Frontal cortex (tissue), 3 donors: ENCODE measurements at regions not wholly inside any gene's neighbourhood (a gene's known extent, or its start where the extent isn't known, plus 50 kb on each side); places are given as distances from the start of the nearest gene placed in this dataset.

Experiments
- DNase-seq, 2 donors: peaks; one replicate each; pipeline ENCODE4 v3.0.0; 2012; ENCODE audit warnings: low spot score in 2 of 2
- FAIRE-seq: peaks from 2 replicates; lab custom pipeline; 2012; peaks lifted over from hg19 to GRCh38; lab: Jason Lieb, UNC
- donor health status: control.
- donor health status: control.
- donor health status: control.

DNA sequence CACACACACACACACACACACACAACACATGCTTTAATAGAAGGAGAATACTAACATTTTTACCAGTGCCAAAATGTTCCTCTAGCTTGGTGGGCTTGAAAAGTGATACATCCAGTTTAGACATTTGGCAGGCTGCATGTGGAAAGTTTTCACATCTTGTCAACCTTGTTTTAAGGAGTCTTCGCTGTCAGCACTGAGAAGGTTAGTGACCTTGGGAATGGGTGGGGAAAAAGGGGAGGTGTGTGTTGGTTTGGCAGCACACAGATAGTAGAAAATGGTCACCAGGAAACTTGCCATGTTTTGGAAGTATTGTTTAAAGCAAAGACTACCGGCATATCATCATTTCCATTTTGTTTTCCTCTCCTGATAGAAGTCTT, 346.5 kb upstream of the ADAMTSL1 start:
- no peak for DNase-seq
- no peak for FAIRE-seq

DNA sequence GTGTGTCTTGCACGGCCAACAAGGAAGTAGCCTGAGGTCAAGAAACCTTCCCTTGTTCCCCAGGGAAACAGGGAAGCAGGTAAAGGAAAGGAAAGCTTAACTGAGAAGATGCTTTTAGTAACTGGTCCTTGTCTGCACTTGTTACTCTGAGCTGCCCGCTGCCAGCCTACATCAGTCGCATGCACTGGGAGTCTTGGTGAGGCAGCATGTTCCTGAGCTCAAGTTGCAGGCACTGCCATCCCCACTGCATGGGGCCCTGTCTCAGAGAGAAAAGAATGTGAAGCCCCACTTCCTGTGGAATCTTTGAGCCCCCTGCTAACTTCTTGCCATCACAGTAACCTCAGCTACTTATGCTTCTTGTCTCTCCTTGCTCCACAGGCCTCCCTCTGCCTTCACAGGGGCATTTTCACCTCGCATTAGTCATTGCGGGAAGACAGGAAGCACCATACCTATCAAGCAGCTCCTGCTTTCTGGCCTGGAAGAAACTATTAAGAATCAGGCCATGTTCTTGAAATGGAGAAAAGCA, 344.1 kb upstream of the ADAMTSL1 start:
- FAIRE-seq: no peak
- DNase-seq: no peak

DNA sequence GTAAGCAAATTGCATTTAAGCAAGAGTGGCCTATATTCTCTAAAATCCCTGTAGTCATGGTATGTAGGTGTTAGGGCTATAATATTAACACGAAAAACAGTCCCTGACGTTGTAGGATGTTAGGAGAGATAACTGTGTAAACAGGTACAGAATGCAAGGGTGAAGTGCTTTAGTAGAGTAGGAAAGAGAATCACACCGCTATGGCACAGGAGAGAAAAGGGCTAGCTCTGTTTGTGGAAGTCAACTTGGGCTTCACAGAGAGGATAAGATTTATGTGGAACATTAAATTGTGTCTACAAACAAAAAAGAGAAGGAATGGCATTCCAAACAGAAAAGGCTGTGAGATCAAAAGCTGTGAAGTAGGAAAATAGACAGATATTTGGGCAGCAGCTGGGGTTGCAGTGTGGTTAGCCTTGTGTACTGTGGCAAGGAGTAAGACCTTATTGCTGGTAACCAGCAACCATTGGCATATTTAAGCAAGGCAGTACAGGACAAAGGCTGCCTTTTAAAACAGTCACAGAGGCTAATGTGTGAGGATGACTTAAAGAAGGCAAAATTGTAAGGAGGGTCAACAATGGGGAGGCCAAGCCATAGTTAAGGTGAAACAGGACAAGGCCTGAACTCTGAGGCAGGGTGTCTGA, 337.5 kb upstream of the ADAMTSL1 start:
- FAIRE-seq: no peak
- no peak for DNase-seq

DNA sequence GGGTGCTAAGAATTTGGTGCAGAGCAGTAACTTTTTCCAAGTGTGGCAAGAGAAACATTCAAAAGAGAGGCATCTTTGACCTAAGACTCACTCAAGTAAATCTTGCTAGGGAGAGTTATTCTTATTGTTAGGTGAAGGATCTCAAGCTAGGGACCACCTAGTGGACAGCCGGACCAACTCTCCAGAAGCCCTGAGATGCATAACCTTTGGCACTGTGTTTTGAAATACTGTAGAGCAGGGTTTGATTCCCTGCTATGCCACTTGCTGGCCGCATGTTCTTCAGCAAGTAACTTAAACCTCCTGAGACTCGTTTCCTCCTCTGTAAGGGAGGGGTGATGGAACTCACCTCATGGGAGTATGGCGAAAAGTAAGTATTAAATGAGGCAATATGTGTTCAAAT, 336.1 kb upstream of the ADAMTSL1 start:
- no peak for DNase-seq
- no peak for FAIRE-seq

DNA sequence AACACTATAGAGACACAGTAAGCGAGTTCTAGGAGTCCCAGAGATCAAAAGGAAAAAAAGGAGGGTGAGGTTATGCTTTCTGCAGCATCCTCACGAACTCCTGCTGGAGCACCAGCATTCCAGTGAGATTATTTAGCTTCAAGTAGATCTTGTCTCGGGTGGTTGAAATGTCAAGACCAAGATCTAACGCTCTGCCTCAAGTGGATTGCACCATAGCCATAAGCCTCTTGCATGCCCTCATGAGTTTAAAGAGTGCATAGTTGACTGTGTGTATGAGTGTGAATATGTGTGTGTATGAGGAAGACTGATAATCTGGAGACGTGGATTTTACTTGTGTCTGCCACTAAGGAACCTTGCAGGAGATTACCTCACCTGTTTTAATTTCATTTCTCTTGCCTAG, 335.3 kb upstream of the ADAMTSL1 start:
- FAIRE-seq: no peak
- no peak for DNase-seq

DNA sequence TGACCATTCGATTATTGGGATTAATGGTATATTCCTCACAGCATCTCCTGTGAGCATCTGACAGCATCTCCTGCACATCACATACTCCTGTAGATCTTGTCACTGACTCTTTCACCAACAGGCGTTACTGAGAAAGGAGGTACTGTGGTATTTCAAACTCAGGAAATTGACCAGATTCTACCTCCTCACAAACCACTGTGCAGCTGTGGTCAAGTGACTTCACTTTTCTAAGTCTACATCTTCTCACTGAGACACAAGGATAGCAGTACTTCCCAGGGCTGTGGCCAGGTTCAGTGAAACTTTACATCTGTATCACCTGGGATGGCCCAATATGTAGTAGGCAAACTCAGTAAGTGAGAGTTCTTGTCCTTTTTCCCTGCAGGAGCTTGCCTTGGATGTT, 332.3 kb upstream of the ADAMTSL1 start:
- no peak for DNase-seq
- no peak for FAIRE-seq

DNA sequence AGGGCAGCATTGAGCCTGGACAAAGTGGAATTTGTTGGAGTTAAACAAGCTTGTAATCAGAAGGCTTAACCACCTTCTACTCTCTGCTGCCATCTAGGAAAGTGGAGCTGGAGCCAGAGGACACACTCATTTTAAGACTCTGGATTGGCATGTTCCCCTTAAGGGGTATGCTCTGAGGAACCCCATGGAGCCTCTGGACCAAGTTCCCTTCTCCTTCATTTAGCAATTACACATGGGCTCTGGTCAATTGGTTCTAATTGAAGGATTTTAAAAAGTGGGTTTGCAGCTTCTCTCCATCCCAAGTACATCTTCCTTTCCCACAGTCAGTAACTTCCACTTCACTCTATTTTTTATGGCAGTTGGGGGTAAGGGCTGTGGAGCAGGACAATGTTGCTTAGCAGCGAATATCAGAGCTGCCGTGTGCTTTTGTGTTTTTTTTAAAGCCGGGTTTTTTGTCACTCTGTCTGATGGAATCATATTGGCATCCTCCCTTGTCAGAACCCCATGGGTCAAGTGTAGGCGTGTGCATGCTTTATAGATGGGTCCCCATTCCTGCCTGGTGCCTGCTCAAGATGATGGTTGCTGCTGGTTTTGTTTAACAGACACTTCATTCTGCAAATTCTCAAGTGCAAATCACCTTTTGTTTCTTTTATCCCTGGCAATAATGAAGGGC, 330.7 kb upstream of the ADAMTSL1 start:
- DNase-seq (no peak), FAIRE-seq (no peak)

DNA sequence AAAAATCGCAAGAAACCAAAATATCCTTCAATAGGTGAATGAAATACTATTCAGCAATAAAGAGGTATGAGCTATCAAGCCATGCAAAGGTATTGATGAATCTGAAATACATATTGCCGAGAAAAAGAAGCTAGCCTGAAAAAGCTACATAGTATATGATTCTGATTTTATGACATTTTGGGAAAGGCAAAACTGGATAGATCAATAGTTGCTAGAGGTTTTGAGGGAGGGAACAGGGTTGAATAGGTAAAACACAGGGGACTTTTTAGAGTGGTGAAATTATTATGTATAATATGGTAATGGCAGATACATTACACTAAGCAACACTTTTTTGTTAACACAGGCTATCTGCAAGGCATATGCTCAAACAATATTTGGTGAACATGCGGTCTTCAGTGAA, 327.6 kb upstream of the ADAMTSL1 start:
- DNase-seq (no peak), FAIRE-seq (no peak)

DNA sequence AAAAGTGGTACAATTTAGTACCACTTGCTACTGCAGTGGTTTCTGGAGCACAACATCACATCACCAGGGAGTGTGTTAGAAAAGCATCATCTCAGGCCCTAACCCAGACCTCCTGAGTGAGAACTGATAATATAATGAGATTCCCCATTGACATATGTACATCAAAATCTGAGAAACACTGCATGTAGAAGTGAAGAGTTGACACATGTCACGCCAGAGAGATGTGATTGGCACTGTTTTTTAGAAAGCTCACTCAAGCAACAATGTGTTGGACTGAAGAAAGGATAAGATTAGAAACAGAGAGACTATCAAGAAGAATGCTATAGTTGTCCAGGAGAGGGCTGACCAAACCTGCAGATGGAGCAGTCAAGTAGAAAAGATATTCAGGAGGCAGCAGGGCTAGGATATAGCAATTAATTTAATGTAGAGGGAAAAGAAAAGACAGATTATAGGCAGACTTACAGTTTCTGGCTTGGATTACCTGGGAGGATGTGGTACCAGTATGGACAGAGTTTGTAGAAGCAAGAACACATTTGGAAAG, 324.4 kb upstream of the ADAMTSL1 start:
- DNase-seq (no peak), FAIRE-seq (no peak)

DNA sequence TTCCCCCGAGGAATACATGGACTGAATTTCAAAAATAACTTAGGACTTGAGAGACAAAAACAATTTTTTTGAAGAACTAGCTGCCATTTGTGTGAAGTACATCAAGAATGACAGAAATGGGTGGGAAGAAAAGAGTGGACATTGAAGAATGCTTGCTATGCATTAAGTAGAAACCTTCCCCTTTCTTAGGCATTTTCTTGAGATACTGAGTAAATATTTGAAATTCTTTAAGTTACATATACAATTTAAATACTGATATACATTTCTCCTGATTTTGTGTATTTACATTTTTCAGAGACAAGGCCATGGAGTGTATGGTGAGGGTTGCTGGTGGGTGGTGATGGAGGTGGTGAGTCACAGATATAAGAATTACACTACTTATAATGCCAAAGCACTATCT, 319.3 kb upstream of the ADAMTSL1 start:
- FAIRE-seq (no peak), DNase-seq (no peak)

DNA sequence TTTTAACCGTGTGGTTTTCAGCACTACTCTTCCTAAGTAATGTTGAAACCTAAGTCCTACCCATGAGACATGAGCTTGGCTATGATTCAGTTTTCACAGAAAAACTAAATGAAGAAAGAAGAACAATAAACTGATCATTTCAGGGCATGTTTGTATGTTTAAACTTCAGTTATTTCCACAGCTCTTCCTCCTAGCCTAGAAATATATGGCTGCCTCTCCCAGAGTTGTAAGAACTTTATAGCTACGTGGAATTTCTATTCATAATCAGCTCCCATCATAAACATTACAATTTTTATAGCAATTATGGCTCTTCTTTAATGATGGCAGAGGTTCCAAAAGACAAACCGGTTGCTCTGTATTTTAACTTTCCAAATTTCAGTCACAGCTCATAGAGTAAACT, 314.7 kb upstream of the ADAMTSL1 start:
- DNase-seq: no peak
- FAIRE-seq: no peak

DNA sequence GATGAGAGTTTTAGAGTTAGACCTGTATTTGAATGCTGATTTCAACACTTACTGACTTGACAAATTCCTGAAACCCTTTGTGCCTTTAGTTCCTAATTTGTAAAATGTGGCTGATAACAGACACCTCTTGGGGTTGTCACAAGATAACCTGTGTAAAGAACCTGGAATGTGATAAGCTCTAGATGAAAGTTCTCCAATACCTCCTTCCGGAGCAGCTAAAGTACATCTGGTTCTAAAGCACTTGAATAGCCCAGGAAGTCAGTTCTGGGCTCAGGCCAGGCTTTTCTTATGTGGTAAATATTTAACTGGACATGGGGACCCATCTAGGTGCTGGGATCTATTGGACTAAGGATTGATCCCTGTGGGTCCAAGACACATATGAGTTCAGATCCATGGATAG, 310.8 kb upstream of the ADAMTSL1 start:
- no peak for FAIRE-seq

DNA sequence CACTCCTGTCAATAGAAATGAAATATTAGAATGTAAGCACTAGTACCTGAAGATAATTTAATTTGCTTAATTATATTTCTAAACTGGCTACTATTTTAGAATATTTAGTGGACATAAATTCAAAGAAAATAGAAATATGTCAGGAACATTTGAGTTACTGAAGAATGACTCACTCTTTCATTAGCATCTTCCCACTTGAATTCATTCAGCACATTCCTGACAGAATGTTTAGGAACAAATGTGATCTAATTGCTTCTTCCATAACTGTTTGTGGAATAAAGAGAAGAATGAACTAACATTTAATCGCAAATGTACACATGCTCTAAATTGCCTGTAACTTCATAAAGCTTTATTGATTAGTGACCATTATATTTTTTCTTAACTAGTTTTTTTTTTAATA, 306.2 kb upstream of the ADAMTSL1 start:
- DNase-seq (no peak), FAIRE-seq (no peak)

More for the DNA sequence above, 310.8 kb upstream of the ADAMTSL1 start:
- DNase-seq: no peak

DNA sequence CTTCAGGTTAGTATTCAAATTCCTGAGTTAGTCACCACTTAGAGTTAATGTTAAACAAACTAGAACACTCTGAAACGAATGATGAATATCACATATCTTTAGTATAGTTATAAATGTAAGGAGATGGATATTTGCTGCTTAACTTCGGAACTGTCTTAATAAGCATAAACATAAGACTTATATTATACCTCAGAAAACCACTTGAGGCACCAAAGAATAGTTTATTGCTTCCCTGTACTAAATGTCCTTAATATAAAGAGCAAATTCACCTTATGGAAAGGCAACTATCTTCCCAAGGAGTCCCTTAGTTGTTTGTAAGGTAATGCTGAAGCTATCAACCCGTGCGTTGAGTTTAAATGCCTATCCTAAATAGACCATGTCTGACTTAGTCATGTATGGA, 300.0 kb upstream of the ADAMTSL1 start:
- DNase-seq (no peak), FAIRE-seq (no peak)

DNA sequence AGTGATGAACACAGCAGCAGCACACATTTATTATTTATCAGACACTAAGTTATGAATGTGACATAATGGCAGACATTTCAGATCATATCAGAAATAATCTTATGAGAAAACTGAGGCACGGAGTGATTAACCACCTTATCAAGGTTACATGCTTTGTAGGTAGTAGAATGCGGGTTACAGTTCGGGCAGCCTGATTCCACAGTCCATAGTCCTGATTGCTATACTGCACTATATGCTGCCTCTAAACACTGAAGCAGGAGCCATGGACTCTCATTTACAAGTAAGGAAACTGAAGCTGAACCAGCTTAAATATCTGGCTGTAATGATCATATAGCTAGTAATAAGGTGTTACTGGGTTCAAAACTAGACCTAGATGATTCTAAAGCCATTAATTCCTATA, 291.3 kb upstream of the ADAMTSL1 start:
- FAIRE-seq: no peak
- no peak for DNase-seq

DNA sequence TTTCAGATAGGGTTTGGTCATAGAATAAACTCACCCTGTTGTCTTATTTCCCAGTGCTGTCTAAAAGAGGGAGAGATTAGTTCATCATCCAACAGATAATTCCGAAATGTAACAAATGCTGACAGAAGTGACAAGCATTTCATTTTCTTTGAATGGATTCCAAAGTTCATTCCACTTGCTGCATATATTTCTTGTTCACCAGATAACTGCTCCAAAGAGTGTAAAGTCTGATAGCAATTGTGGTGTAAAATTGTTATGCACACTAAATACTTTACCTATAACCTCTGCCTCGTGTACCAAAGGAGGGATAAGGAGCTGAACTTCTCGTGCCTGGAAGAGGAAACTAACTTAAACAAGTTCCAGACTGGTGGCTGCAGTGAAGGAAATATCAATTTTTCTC, 290.0 kb upstream of the ADAMTSL1 start:
- FAIRE-seq: no peak
- no peak for DNase-seq

DNA sequence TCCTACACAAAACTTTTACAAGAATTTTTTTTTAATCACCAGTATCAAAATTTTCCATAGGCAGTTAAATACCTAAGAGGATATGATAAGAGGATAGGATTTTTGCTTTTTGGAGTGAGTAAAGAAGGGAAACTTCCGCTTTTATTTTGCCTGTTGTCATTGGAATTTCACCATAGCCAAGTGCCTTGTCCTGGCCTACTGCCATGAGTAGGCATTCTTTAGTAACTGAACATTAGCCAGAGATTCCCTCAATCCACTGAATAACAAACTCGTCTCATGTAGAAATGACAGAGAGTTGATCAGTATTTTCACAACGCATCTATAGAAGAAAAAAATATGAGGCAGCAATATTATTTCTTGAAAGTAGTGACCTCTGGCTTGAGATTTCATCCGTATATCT, 289.6 kb upstream of the ADAMTSL1 start:
- DNase-seq (no peak), FAIRE-seq (no peak)

DNA sequence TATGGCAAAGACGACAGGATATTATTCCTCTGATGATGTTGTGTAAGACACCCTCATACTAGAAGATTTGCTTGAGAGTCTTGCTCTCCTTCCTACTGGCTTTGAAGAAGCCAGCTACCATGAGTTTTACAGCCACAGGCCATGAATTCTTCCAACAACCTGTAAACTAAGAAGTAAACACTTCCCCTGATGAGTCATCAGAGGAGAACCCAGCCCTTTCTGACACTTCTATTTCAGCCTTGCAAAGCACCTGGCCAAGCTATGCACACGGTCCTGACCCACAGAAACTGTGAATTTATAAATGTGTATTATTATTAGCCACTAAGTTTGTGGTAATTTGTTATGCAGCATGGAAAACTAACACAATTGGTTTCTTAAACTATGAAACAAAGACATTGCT, 288.8 kb upstream of the ADAMTSL1 start:
- DNase-seq: no peak
- FAIRE-seq: no peak

DNA sequence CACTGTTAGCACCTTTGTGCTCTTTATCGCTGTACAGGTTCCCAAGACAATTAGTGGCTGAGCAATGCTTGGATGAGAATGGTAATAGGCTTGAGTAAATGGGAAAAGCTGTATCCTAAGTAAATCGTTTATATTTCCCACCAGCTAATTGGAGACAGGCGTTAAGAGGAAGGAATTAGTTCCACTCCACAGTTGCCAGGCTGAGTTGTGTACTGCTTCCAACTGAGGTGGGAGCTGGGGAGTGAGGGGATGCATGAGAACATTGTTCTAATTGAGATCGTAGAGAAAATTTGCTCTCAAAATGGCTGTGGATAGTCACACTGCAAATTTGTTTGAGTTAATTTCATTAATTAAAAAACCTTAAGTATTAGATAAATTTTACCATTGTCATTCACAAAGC, 285.0 kb upstream of the ADAMTSL1 start:
- DNase-seq (no peak), FAIRE-seq (no peak)

DNA sequence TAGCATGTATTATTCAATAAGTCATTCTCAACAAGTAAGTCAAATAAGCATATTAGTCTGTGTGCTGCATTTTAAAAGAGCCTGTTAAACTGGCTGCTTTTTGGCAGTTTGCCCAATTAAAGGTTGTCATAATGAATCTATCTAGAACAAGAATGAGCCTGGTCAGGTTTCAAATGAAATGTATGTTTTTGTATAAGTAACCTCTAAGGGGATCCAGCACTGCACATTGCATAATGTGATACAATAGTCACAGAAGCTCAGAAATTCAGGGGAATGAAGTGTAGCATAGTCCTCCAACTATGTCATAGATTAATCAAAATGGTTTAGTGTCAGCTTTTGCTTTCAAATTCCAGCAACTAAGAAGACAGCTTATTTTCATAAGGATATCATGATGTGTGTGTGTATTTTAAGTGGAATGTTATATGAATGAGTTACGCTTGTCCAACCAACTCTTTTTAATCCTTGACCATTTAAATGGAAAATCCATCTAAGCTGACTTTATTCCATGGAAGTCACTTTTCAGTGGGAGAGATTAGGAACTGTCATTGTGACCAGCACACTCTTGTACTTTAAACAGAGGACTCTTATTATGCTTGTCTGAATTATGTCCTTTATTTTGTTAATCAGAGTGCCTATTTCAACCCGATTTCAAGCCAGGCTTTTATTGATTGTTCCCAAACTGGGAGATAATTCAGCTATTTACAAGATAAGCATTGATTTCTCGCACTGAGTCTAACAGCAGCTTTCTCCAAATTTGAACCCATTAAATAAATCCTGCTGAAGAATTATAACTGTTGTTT, 283.9 kb upstream of the ADAMTSL1 start:
- no peak for DNase-seq
- FAIRE-seq: no peak
